ENCODE measurements at regions not wholly inside any gene's neighbourhood (a gene's known extent, or its start where the extent isn't known, plus 50 kb on each side); places are given as distances from the start of the nearest gene placed in this dataset.

- TF ChIP-seq CTCF (IDR thresholded peaks at IDR 0.05) (no peak), POLR2A (IDR thresholded peaks at IDR 0.05) (no peak)
Measured at GRCh38 chr4:115529126-115529525, 415.7 kb upstream of the NDST4 start.
